ENCODE measurements at regions not wholly inside any gene's neighbourhood (a gene's known extent, or its start where the extent isn't known, plus 50 kb on each side); places are given as distances from the start of the nearest gene placed in this dataset.

- TF ChIP-seq CTCF (conservative IDR thresholded peaks at IDR 0.05; ENCODE audit: low read length) (no peak), EZH2phosphoT487 (IDR thresholded peaks at IDR 0.05; ENCODE audit: borderline replicate concordance) (no peak)
Measured at GRCh38 chr18:34084635-34085034, 140.1 kb downstream of the NOL4 start.

All from Loucy (cell line).